ENCODE measurements at regions not wholly inside any gene's neighbourhood (a gene's known extent, or its start where the extent isn't known, plus 50 kb on each side); places are given as distances from the start of the nearest gene placed in this dataset.

- no peak for TF ChIP-seq CTCF (conservative IDR thresholded peaks at IDR 0.05; ENCODE audit: low read depth, low read length)
- DNase-seq (ENCODE audit: low read depth) = no peak
- no peak overlapping the region for H3K4me3 ChIP-seq (ENCODE audit: low read depth, low read length)
Observed at GRCh38 chr2:128615571-128615970, 296.9 kb upstream of the HS6ST1 start.

- H3K4me3 ChIP-seq (ENCODE audit: low read depth, low read length) = no peak overlapping the region
- no peak for DNase-seq (ENCODE audit: low read depth)
- TF ChIP-seq CTCF (conservative IDR thresholded peaks at IDR 0.05; ENCODE audit: low read depth, low read length) = no peak
Observed at GRCh38 chr2:128617029-128617590, 298.4 kb upstream of the HS6ST1 start.

GRCh38 chr2:128617661-128618060 is 299.0 kb upstream of the HS6ST1 start:
- no peak for DNase-seq (ENCODE audit: low read depth)
- no peak overlapping the region for H3K4me3 ChIP-seq (ENCODE audit: low read depth, low read length)
- no peak for TF ChIP-seq CTCF (conservative IDR thresholded peaks at IDR 0.05; ENCODE audit: low read depth, low read length)

GRCh38 chr2:128618642-128619041 is 300.0 kb upstream of the HS6ST1 start:
- H3K4me3 ChIP-seq (ENCODE audit: low read depth, low read length) = no peak overlapping the region
- no peak for TF ChIP-seq CTCF (conservative IDR thresholded peaks at IDR 0.05; ENCODE audit: low read depth, low read length)
- no peak for DNase-seq (ENCODE audit: low read depth)

- no peak for TF ChIP-seq CTCF (conservative IDR thresholded peaks at IDR 0.05; ENCODE audit: low read depth, low read length)
- DNase-seq (ENCODE audit: low read depth) = no peak
- no peak overlapping the region for H3K4me3 ChIP-seq (ENCODE audit: low read depth, low read length)
Observed at GRCh38 chr2:128619471-128620325, 301.0 kb upstream of the HS6ST1 start.

GRCh38 chr2:128621074-128621473 is 302.4 kb upstream of the HS6ST1 start:
- no peak for DNase-seq (ENCODE audit: low read depth)
- no peak overlapping the region for H3K4me3 ChIP-seq (ENCODE audit: low read depth, low read length)
- no peak for TF ChIP-seq CTCF (conservative IDR thresholded peaks at IDR 0.05; ENCODE audit: low read depth, low read length)

- H3K4me3 ChIP-seq (ENCODE audit: low read depth, low read length) = no peak overlapping the region
- no peak for TF ChIP-seq CTCF (conservative IDR thresholded peaks at IDR 0.05; ENCODE audit: low read depth, low read length)
- no peak for DNase-seq (ENCODE audit: low read depth)
Observed at GRCh38 chr2:128622371-128622770, 303.7 kb upstream of the HS6ST1 start.

All from choroid plexus epithelial cell (primary cell).